ENCODE measurements at regions not wholly inside any gene's neighbourhood (a gene's known extent, or its start where the extent isn't known, plus 50 kb on each side); places are given as distances from the start of the nearest gene placed in this dataset.
A peak's percentile ranks its signal among the peaks of the same experiment; 100 is the strongest.

DNA sequence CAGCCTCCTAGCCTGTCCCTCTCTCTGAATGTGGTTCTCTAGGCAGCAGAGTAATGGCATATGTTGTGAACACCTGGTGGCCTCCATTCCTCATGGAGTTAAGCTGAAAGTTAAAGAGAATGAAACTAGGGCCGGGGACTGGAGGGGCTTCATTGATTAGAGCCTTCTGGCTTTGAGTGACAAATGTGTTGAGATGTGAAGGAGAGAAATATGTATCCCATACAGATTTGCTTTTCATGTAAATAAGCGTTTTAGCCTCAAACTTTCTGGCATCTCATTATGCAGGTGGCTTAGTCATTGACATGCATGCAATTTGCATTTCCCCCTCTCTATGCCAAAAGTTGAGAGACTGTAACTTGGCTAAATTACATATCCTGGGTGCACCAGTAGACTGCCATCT lies 537.7 kb upstream of the EEF2KMT start:
- Histone ChIP-seq H3K4me1 (no peaks in the 10 kb centered on the region), H3K27me3 (no peaks in the 10 kb centered on the region), H3K4me3 (no peak overlapping the region), H3K36me3 (no peaks in the 10 kb centered on the region), H3K27ac (no peak overlapping the region), H3K9me3 (no peaks in the 10 kb centered on the region)
- TF ChIP-seq, protein P1, sequence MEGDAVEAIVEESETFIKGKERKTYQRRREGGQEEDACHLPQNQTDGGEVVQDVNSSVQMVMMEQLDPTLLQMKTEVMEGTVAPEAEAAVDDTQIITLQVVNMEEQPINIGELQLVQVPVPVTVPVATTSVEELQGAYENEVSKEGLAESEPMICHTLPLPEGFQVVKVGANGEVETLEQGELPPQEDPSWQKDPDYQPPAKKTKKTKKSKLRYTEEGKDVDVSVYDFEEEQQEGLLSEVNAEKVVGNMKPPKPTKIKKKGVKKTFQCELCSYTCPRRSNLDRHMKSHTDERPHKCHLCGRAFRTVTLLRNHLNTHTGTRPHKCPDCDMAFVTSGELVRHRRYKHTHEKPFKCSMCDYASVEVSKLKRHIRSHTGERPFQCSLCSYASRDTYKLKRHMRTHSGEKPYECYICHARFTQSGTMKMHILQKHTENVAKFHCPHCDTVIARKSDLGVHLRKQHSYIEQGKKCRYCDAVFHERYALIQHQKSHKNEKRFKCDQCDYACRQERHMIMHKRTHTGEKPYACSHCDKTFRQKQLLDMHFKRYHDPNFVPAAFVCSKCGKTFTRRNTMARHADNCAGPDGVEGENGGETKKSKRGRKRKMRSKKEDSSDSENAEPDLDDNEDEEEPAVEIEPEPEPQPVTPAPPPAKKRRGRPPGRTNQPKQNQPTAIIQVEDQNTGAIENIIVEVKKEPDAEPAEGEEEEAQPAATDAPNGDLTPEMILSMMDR (IDR thresholded peaks at IDR 0.05) = no peak
- no peak for TF ChIP-seq POLR2A (IDR thresholded peaks at IDR 0.05)
- DNase-seq = no peak

DNA sequence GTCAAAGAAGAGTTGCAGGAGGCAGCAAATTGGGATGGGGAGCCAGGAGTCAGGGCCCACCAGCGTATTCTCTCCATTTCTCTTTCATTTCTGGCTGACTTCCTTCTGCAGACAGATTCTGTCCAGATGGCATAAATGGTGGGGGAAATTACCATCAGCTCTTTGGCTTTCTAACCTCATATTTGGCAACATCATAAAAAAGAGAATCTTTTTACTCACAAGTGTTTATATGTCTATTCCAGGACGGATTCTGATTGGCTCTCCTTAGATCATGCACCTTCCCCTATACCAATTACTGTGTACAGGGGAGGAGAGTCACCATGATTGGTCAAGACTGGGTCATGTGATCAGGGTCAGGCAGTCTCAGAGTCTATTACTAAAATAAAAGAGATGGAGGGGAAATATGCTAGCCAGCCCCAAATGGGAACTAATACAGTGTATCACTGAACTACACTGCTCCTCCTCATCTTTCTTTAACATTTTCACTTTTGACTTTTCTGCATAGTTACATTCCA lies 537.1 kb upstream of the EEF2KMT start:
- H3K27me3 ChIP-seq = no peaks in the 10 kb centered on the region
- H3K4me3 ChIP-seq = no peak overlapping the region
- TF ChIP-seq POLR2A (IDR thresholded peaks at IDR 0.05) = no peak
- TF ChIP-seq, protein P1 (IDR thresholded peaks at IDR 0.05) = no peak
- H3K27ac ChIP-seq = no peak overlapping the region
- H3K36me3 ChIP-seq = no peaks in the 10 kb centered on the region
- no peaks in the 10 kb centered on the region for H3K9me3 ChIP-seq
- no peaks in the 10 kb centered on the region for H3K4me1 ChIP-seq
- DNase-seq = no peak

DNA sequence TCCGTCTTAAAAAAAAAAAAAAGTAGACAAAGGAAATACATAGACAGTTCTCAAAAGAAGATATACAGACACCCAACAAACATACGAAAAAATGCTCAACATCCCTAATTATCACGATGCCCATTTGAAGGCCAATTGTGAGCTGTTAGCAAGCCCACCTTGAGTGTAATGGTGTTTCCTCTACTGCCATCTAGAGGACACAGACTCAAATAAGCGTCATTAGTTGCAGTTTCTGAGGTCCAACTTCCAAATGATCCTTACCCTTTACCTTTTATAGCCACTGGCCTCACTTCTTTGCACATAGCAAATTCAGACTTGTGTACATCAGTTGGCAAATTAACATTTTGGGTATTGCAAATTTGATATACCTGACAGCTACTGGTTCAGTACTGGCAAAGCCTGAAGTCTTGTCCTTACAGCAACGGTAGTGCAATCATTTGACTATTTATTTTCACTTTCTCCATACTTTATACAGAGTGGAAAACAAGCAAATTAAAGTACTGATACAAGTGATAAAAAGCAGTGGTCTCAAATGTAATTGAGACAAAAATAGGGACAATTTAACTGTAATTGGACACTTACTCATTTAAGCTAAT lies 536.3 kb upstream of the EEF2KMT start:
- no peak for TF ChIP-seq POLR2A (IDR thresholded peaks at IDR 0.05)
- TF ChIP-seq, protein P1 (IDR thresholded peaks at IDR 0.05) = peak in 4 of 6 experiments; percentile 10 to 41 (median 32)
- DNase-seq = no peak

DNA sequence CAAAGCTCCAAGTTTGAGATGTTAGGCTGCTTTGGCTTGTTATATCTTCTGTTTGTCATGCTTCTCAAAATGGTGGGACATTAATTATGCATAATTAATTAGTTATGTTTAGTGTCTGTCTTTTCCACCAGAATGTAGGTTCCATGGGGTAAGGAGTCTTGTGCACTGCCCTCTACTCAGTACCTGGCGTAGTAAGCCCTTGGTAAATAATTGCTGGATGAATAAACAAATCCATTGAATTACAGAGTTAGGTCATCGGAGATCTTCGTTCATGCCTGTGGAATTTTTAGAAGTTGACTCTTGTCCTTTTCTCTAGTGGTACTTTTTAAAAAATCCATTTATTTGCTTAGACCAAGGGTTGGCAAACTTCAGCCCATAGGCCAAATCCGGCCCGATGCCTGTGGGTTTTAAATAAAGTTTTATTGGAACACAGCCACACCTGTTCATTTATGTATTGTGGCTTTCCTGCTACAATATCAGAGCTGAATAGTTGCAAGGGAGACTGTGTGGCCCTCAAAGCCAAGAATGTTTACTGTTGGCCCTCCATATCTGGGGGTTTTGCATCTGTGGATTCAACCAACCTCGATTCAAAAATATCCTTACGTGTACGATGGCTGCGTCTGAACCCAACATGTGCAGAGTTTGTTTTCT lies 524.8 kb upstream of the EEF2KMT start:
- no peaks in the 10 kb centered on the region for H3K4me1 ChIP-seq

More for the DNA sequence above, 536.3 kb upstream of the EEF2KMT start:
- no peak overlapping the region for H3K27ac ChIP-seq
- H3K4me3 ChIP-seq = no peak overlapping the region
- H3K27me3 ChIP-seq = no peaks in the 10 kb centered on the region
- no peaks in the 10 kb centered on the region for H3K9me3 ChIP-seq
- H3K36me3 ChIP-seq = no peaks in the 10 kb centered on the region
- no peaks in the 10 kb centered on the region for H3K4me1 ChIP-seq

DNA sequence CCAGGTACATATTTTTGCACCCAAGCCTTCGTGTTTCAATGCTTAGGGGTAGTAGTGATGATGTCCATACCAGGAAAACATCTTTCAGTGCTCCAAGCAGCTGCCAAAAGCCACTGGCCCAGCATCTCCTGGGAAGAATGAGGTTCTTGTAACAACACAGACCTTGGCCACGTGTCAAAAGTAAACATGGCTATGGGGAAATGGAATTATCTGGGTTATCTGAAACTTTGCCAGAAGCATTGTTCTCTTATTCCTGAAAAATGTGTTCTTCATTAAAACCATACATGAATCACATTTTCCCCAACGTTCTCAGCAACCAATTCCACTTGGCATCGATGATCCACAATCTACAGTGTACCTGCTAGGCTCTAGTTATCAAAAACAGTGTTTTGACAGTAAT lies 524.2 kb upstream of the EEF2KMT start:
- no peak for TF ChIP-seq POLR2A (IDR thresholded peaks at IDR 0.05)
- TF ChIP-seq, protein P1 (IDR thresholded peaks at IDR 0.05) = no peak
- no peaks in the 10 kb centered on the region for H3K27me3 ChIP-seq
- no peak overlapping the region for H3K4me3 ChIP-seq
- H3K27ac ChIP-seq = no peak overlapping the region
- H3K36me3 ChIP-seq = no peaks in the 10 kb centered on the region
- no peaks in the 10 kb centered on the region for H3K9me3 ChIP-seq
- DNase-seq = no peak
- H3K4me1 ChIP-seq = no peaks in the 10 kb centered on the region

More for the DNA sequence above, 524.8 kb upstream of the EEF2KMT start:
- no peak for DNase-seq
- H3K27me3 ChIP-seq = no peaks in the 10 kb centered on the region
- H3K27ac ChIP-seq = no peak overlapping the region
- H3K9me3 ChIP-seq = no peaks in the 10 kb centered on the region
- TF ChIP-seq, protein P1 (IDR thresholded peaks at IDR 0.05) = no peak
- no peak for TF ChIP-seq POLR2A (IDR thresholded peaks at IDR 0.05)
- no peaks in the 10 kb centered on the region for H3K36me3 ChIP-seq
- no peak overlapping the region for H3K4me3 ChIP-seq
